SK-N-SH treated with all-trans-retinoic acid at 6 μM for 48 hours (cell line): ENCODE measurements at regions not wholly inside any gene's neighbourhood (a gene's known extent, or its start where the extent isn't known, plus 50 kb on each side); places are given as distances from the start of the nearest gene placed in this dataset.

Source experiments
- CSDC2 ChIP-seq: fragments of 250-450 bp; sonication (Bioruptor Pico); IDR thresholded peaks from 2 replicates; pipeline ENCODE4 v1.5.0; 2020; ENCODE audit warnings: mild to moderate bottlenecking, moderate library complexity
- ESRRG ChIP-seq: fragments of 250-450 bp; sonication (Bioruptor Pico); IDR thresholded peaks from 2 replicates; pipeline ENCODE4 v1.6.1; 2021; ENCODE audit warnings: mild to moderate bottlenecking
- ISL1 ChIP-seq: fragments of 250-450 bp; sonication (Bioruptor Pico); IDR thresholded peaks from 2 replicates; pipeline ENCODE4 v2.1.2; 2022; ENCODE audit warnings: mild to moderate bottlenecking, moderate library complexity
- OSR1 ChIP-seq: fragments of 250-450 bp; sonication (Bioruptor Pico); IDR thresholded peaks from 2 replicates; pipeline ENCODE4 v1.8.0; 2022; ENCODE audit warnings: moderate library complexity, mild to moderate bottlenecking, inconsistent platforms
- RARB ChIP-seq: fragments of 250-450 bp; sonication (Bioruptor Pico); IDR thresholded peaks from 2 replicates; pipeline ENCODE4 v1.8.0; 2021; ENCODE audit warnings: mild to moderate bottlenecking, moderate library complexity
- TOX ChIP-seq: fragments of 250-450 bp; sonication (Bioruptor Pico); IDR thresholded peaks from 2 replicates; pipeline ENCODE4 v1.8.0; 2021; ENCODE audit warnings: mild to moderate bottlenecking, moderate library complexity, borderline replicate concordance
- ZFP30 ChIP-seq: fragments of 450-650 bp; formaldehyde crosslinking; IDR thresholded peaks from 2 replicates; pipeline ENCODE4 v1.5.0; 2022; ENCODE audit warnings: mild to moderate bottlenecking, moderate library complexity
- ZNF8 ChIP-seq: fragments of 450-650 bp; formaldehyde crosslinking; IDR thresholded peaks from 2 replicates; pipeline ENCODE4 v1.5.0; 2020; ENCODE audit warnings: mild to moderate bottlenecking, moderate library complexity
- TF ChIP-seq, protein P1 (sequence below): fragments of 250-450 bp; sonication (Bioruptor Pico); IDR thresholded peaks from 2 replicates; pipeline ENCODE4 v1.5.1; 2020; ENCODE audit warnings: low read depth, mild to moderate bottlenecking, moderate library complexity
- TF ChIP-seq, protein P2 (sequence below): fragments of 250-450 bp; sonication (Bioruptor Pico); IDR thresholded peaks from 2 replicates; pipeline ENCODE4 v1.8.0; 2020; ENCODE audit warnings: mild to moderate bottlenecking, moderate library complexity, borderline replicate concordance
- TF ChIP-seq, protein P3 (sequence below): fragments of 250-450 bp; sonication (Bioruptor Pico); IDR thresholded peaks from 2 replicates; pipeline ENCODE4 v1.8.0; 2021; ENCODE audit warnings: low read depth, mild to moderate bottlenecking, moderate library complexity, borderline replicate concordance

DNA sequence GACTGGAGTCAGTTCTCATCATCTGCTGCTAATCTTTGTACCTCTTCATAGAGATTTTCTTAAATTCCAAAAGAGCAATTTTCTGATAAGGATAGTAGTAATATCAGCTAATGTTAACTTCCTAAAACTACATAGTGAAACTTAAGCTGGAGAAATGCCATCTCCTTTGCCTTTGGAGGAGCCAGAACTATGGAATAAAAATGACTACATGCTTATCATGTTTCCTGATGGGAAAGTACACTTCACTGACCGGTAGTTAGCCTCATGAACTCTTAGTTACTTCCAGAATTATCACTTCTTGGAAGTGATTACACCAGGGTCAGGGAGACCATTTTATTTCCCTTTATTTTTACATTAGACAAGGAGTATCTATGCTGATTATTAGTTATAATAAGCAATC is 1222.1 kb upstream of the TMEM132C start:
- TF ChIP-seq OSR1: no peak
- TF ChIP-seq CSDC2 (CRISPR knock-in tag): no peak
- TF ChIP-seq ZNF8 (CRISPR knock-in tag): no peak
- no peak for TF ChIP-seq TOX
- no peak for TF ChIP-seq ZFP30 (CRISPR knock-in tag)
- TF ChIP-seq ISL1 (CRISPR knock-in tag): no peak
- TF ChIP-seq, protein P1, sequence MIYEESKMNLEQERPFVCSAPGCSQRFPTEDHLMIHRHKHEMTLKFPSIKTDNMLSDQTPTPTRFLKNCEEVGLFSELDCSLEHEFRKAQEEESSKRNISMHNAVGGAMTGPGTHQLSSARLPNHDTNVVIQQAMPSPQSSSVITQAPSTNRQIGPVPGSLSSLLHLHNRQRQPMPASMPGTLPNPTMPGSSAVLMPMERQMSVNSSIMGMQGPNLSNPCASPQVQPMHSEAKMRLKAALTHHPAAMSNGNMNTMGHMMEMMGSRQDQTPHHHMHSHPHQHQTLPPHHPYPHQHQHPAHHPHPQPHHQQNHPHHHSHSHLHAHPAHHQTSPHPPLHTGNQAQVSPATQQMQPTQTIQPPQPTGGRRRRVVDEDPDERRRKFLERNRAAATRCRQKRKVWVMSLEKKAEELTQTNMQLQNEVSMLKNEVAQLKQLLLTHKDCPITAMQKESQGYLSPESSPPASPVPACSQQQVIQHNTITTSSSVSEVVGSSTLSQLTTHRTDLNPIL (CRISPR knock-in tag): no peak
- TF ChIP-seq, protein P2, sequence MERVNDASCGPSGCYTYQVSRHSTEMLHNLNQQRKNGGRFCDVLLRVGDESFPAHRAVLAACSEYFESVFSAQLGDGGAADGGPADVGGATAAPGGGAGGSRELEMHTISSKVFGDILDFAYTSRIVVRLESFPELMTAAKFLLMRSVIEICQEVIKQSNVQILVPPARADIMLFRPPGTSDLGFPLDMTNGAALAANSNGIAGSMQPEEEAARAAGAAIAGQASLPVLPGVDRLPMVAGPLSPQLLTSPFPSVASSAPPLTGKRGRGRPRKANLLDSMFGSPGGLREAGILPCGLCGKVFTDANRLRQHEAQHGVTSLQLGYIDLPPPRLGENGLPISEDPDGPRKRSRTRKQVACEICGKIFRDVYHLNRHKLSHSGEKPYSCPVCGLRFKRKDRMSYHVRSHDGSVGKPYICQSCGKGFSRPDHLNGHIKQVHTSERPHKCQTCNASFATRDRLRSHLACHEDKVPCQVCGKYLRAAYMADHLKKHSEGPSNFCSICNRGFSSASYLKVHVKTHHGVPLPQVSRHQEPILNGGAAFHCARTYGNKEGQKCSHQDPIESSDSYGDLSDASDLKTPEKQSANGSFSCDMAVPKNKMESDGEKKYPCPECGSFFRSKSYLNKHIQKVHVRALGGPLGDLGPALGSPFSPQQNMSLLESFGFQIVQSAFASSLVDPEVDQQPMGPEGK: no peak
- TF ChIP-seq RARB (CRISPR knock-in tag): no peak
- no peak for TF ChIP-seq ESRRG
- TF ChIP-seq, protein P3, sequence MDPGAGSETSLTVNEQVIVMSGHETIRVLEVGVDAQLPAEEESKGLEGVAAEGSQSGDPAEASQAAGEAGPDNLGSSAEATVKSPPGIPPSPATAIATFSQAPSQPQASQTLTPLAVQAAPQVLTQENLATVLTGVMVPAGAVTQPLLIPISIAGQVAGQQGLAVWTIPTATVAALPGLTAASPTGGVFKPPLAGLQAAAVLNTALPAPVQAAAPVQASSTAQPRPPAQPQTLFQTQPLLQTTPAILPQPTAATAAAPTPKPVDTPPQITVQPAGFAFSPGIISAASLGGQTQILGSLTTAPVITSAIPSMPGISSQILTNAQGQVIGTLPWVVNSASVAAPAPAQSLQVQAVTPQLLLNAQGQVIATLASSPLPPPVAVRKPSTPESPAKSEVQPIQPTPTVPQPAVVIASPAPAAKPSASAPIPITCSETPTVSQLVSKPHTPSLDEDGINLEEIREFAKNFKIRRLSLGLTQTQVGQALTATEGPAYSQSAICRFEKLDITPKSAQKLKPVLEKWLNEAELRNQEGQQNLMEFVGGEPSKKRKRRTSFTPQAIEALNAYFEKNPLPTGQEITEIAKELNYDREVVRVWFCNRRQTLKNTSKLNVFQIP (CRISPR knock-in tag): no peak
